ENCODE measurements at regions not wholly inside any gene's neighbourhood (a gene's known extent, or its start where the extent isn't known, plus 50 kb on each side); places are given as distances from the start of the nearest gene placed in this dataset.
"Not testable (repeated sequence)": the region's sequence is repeated elsewhere in the genome, so short reads cannot be mapped to it uniquely, and the experiment has no call there.

GRCh38 chr14:38557391-38557790 lies 301.5 kb upstream of the CLEC14A start:
- not testable (repeated sequence) for DNase-seq

- DNase-seq, result no peak
These were observed 300.4 kb upstream of the CLEC14A start for GRCh38 chr14:38556252-38556651.

GRCh38 chr14:38554026-38554425 lies 298.1 kb upstream of the CLEC14A start:
- no peak for DNase-seq

- no peak for DNase-seq
These were observed 297.7 kb upstream of the CLEC14A start for GRCh38 chr14:38553586-38553985.

- no peak for DNase-seq
These were observed 293.7 kb upstream of the CLEC14A start for GRCh38 chr14:38549564-38549963.

GRCh38 chr14:38547961-38548490 lies 292.1 kb upstream of the CLEC14A start:
- no peak for DNase-seq

GRCh38 chr14:38546932-38547551 lies 291.1 kb upstream of the CLEC14A start:
- DNase-seq, result no peak

GRCh38 chr14:38544776-38545175 lies 288.9 kb upstream of the CLEC14A start:
- DNase-seq, result no peak

GRCh38 chr14:38543851-38544250 lies 288.0 kb upstream of the CLEC14A start:
- DNase-seq, result not testable (repeated sequence)

- not testable (repeated sequence) for DNase-seq
These were observed 282.2 kb upstream of the CLEC14A start for GRCh38 chr14:38538053-38538452.

- no peak for DNase-seq
These were observed 280.6 kb upstream of the CLEC14A start for GRCh38 chr14:38536376-38537038.

GRCh38 chr14:38528582-38528981 lies 272.7 kb upstream of the CLEC14A start:
- DNase-seq, result no peak

GRCh38 chr14:38527502-38527878 lies 271.6 kb upstream of the CLEC14A start:
- DNase-seq, result no peak

- no peak for DNase-seq
These were observed 271.1 kb upstream of the CLEC14A start for GRCh38 chr14:38526826-38527501.

- DNase-seq, result no peak
These were observed 269.0 kb upstream of the CLEC14A start for GRCh38 chr14:38524636-38525509.

GRCh38 chr14:38522724-38523123 lies 266.8 kb upstream of the CLEC14A start:
- DNase-seq, result no peak

- no peak for DNase-seq
These were observed 265.7 kb upstream of the CLEC14A start for GRCh38 chr14:38521591-38521990.

GRCh38 chr14:38517426-38517825 lies 261.5 kb upstream of the CLEC14A start:
- no peak for DNase-seq

- no peak for DNase-seq
These were observed 256.3 kb upstream of the CLEC14A start for GRCh38 chr14:38512236-38512635.

GRCh38 chr14:38507299-38507698 lies 251.4 kb upstream of the CLEC14A start:
- DNase-seq, result no peak

- DNase-seq, result no peak
These were observed 250.0 kb upstream of the CLEC14A start for GRCh38 chr14:38505973-38506249.

GRCh38 chr14:38505221-38505972 lies 249.5 kb upstream of the CLEC14A start:
- DNase-seq, result no peak

GRCh38 chr14:38504175-38504574 lies 248.3 kb upstream of the CLEC14A start:
- no peak for DNase-seq

Measured in NCI-H2029 treated with DMSO at 0.1 percent for 48 hours (cell line).